Suppressor macrophage treated with lipopolysaccharide for 4 hours (primary cell): ENCODE measurements at regions not wholly inside any gene's neighbourhood (a gene's known extent, or its start where the extent isn't known, plus 50 kb on each side); places are given as distances from the start of the nearest gene placed in this dataset.
"Not testable (repeated sequence)": the region's sequence is repeated elsewhere in the genome, so short reads cannot be mapped to it uniquely, and the experiment has no call there.

ENCODE experiments used
- DNase-seq: peaks from one replicate; pipeline ENCODE4 v3.0.0-alpha.2; 2020

- no peak for DNase-seq
Measured at GRCh38 chr2:133988316-133988891, 265.5 kb upstream of the MGAT5 start.

- no peak for DNase-seq
Measured at GRCh38 chr2:133991606-133992168, 262.2 kb upstream of the MGAT5 start.

- DNase-seq = no peak
Measured at GRCh38 chr2:133992454-133992853, 261.4 kb upstream of the MGAT5 start.

GRCh38 chr2:133993160-133993559 lies 260.7 kb upstream of the MGAT5 start:
- no peak for DNase-seq

- not testable (repeated sequence) for DNase-seq
Measured at GRCh38 chr2:133998726-133999125, 255.1 kb upstream of the MGAT5 start.

- no peak for DNase-seq
Measured at GRCh38 chr2:134002391-134002790, 251.5 kb upstream of the MGAT5 start.

GRCh38 chr2:134002921-134003320 lies 251.0 kb upstream of the MGAT5 start:
- no peak for DNase-seq

GRCh38 chr2:134004467-134004866 lies 249.4 kb upstream of the MGAT5 start:
- DNase-seq = no peak

GRCh38 chr2:134008837-134009236 lies 245.0 kb upstream of the MGAT5 start:
- no peak for DNase-seq

- no peak for DNase-seq
Measured at GRCh38 chr2:134009440-134009839, 244.4 kb upstream of the MGAT5 start.

- not testable (repeated sequence) for DNase-seq
Measured at GRCh38 chr2:134009906-134010305, 244.0 kb upstream of the MGAT5 start.

- no peak for DNase-seq
Measured at GRCh38 chr2:134011936-134012586, 241.8 kb upstream of the MGAT5 start.

- DNase-seq = no peak
Measured at GRCh38 chr2:134014196-134014960, 239.5 kb upstream of the MGAT5 start.

- DNase-seq = no peak
Measured at GRCh38 chr2:134019871-134020270, 234.0 kb upstream of the MGAT5 start.

- DNase-seq = no peak
Measured at GRCh38 chr2:134020608-134021007, 233.3 kb upstream of the MGAT5 start.

GRCh38 chr2:134021830-134022524 lies 231.9 kb upstream of the MGAT5 start:
- DNase-seq = peak; percentile 44

- DNase-seq = no peak
Measured at GRCh38 chr2:134023854-134024253, 230.0 kb upstream of the MGAT5 start.

- no peak for DNase-seq
Measured at GRCh38 chr2:134027980-134028379, 225.9 kb upstream of the MGAT5 start.

GRCh38 chr2:134029418-134029817 lies 224.5 kb upstream of the MGAT5 start:
- DNase-seq = no peak

GRCh38 chr2:134031539-134031938 lies 222.3 kb upstream of the MGAT5 start:
- DNase-seq = no peak

- no peak for DNase-seq
Measured at GRCh38 chr2:134035605-134036370, 218.1 kb upstream of the MGAT5 start.

GRCh38 chr2:134039912-134040581 lies 213.8 kb upstream of the MGAT5 start:
- DNase-seq = no peak
